ENCODE measurements at regions not wholly inside any gene's neighbourhood (a gene's known extent, or its start where the extent isn't known, plus 50 kb on each side); places are given as distances from the start of the nearest gene placed in this dataset.

DNA sequence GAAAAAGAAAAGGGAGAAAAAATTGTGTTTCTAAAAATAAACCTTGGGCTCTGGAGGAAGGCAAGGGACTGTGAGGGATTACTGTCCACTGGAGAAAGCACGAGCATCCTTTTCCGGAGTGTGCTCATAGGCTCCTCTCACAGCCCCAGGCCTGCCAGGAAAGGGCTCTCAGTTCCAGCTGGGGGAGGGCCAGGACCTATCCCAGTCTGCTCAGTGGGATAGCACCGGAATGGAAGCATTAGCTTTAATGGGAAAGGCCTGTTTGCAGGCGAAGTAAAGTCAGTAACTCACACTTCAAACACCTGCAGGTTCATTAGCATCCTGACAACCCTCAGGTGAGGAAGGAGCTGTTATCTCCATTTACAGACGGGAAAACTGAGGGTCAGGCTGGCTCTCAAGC lies 113.9 kb upstream of the USP24 start:
- DNase-seq = no peak

GRCh38 chr1:55326496-55327243 lies 111.5 kb upstream of the USP24 start:
- DNase-seq = no peak

DNA sequence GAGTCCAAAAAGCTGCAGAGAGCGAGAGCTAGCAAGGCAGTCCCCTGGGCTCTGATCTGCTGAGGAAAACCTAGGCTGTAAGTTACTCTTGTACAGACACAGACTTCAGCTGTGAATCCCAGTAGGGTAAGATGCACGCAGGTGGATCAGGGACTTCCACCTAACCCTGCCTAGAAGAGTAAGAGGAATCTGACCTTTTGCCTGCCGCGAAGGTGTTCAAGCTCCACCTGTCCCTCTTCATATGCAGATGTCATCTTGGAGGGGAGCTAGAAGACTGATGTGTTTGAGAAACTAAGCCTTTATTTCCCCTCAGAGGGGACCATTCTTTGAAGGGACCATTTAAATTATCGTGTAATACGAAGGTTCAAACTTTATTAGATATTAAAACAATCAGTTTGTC lies 108.6 kb upstream of the USP24 start:
- no peak for DNase-seq

- DNase-seq = no peak
These were observed 107.7 kb upstream of the USP24 start for GRCh38 chr1:55322842-55323241.

DNA sequence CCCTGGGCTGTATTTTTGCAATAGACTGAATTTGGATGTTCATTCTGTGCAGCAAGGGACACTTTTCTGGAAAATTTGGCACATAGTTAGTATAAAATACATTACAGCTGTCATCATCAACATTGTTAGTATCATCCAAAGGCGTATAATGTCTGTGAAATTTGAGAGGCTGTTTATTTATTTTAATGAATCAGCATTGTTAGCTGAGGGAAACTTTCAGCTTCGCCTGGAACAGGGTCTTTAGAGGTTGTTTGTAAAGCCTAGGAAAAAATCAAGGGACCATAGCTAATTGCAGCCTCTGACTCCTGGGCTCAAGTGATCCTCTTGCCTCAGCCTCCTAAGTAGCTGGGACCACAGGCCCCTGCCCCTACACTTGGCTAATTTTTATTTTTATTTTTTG lies 106.8 kb upstream of the USP24 start:
- DNase-seq = no peak

DNA sequence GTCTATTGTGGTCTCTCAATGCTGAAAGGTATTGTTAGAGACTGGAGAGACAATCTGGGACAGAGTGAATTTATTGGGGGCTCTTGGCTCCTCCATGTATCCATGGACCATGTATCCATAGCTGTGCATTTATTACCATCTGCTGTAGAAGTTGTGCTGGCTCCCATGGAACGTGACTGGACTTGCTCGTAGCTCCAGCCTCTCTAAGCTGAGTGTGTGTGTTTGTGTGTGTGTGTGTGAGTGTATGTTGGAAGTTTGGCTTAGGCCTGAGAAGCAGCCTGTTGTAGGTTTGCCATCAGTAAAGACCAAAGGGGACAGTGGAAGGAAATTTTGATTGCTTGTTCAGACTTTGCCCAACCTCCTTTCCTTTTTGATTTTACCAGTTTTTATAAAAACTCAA lies 105.7 kb upstream of the USP24 start:
- no peak for DNase-seq

DNA sequence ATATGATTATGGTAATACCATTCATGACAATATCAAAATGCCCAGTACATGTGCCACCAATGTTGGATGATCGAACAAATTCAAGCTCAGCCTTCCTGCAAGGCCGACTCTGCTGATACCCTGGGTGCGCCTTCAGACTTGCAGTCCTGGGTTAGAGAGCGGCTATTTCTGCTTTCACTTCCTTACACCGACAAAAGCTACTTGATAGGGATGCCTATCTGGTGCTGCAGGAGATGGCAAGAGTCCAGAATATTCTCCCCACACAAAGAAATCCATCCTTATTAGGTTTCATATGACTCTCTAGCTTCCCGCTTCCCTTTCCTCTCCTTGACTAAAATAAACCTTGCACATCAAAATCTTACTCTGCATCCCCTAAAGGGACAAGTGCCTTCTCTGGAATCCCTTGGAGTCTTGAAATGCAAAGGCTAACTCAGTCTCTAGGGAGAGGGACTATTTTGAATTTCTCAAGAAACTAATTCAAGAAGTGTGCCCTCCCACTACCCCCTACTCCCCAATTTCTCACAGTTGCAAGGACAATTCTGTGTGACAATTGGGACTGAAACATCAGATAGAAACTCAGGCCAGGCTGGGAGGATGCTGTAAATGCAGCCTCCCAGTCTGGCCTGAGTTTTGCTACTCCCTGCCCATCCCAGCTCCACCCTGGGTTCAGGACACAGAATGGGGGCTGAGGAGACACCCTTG lies 103.1 kb upstream of the USP24 start:
- DNase-seq = no peak

DNA sequence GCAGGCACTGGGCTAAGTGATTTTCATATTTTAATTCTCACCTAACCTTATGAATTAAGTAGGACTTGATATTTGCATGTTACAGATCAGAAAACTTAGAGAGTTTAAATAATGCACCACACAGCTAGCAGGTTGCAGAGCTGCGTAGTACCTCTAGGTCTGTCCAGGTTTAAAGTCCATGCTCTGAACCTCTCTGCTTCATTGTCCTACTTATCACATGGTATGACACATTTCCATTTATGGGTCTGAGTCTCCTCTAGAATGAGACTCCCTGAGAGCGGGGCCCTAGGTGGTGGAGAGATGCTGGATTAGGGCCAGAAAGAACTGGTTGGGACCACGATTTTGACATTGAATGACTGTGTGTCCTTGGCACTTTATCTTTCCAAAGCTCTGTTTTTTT lies 102.5 kb upstream of the USP24 start:
- no peak for DNase-seq

DNA sequence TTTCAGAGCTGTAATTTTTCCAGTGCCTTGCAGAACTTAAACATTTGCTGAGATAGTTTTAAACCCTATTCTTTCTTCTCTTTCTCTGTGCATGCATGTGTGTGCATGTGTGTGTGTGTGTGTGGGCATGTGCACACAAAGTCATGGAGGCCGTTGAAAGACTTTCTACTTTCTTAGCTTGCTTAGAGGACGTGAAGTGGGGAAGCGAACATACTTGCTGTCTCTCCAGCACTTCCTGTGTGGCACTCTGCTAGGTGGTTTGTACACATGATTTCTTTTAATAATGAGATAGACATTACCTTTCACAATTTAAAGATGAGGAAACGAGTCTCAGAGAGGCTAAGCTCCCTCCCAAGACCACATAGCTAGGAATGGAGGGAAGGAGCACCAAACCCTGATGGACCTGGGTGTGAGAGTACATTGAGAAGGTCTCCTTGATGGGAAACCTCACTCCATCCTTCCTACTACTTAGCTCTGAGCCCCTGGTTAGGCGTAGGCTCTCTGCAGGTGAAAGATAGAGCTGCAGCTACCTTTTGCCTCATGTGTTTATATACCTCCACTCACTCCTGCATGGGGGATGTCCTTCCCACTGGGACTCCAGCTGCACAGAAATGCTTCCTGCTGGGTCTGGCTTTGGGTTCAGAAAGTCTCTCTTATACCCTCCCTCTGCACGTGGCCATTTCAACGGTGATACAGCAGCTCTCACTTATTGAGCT lies 101.9 kb upstream of the USP24 start:
- DNase-seq = no peak

- no peak for DNase-seq
These were observed 101.3 kb upstream of the USP24 start for GRCh38 chr1:55316502-55316901.

DNA sequence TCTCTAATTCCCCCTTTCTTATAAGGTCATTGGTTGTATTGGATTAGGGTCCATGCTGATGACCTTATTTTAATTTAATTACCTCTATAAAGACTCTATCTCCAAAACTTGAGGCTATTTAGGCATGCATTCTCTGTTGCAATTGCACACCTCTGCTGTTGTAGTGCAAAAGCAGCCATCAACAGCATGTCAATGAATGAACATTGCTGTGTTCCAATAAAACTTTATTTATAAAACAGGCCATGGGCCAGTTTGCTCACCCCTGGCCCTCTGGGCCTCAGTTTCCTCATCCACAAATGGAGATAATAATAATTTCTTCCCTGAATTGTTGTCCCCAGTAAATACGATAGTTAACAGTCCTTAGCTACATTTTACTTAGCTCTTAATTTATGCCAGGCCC lies 100.4 kb upstream of the USP24 start:
- no peak for DNase-seq

DNA sequence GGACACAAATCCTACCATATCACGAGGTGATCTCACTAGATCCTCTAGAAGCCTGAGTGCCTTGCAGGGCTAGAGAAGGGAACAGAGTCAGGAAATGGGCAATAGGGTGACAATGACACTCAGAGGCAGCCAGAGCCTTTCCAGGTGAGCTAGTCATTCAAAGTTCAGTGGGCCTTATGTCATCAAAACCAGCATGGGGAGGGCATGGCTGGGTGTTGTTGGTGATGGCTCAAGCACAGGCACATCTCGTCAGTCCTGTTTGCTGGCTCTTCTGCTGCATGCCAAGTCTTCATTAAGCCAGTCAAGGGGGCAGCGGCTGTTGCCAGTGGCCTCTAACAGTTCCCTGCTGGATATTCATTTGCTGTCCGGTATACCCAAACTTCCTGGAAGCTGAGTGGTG lies 99.6 kb upstream of the USP24 start:
- DNase-seq = no peak

DNA sequence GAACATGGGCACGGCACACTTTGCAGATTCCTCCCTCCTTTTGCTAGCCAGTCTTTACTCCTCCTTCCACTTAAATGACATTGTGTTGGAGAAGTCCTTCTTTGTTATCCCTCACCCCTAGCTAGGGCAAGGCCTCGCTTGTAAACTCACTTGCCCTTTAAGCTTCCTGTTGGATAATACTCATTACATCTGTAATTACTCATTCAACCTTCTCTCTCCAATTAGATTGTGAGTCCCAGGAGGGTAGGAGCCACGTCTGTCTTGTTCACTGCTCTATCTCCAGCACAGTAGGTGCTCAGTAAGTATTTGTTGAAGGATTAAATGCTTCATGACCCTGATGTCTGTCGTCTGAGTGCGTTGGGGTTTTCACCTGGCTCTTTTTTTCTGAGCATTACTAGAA lies 98.7 kb upstream of the USP24 start:
- DNase-seq = no peak

DNA sequence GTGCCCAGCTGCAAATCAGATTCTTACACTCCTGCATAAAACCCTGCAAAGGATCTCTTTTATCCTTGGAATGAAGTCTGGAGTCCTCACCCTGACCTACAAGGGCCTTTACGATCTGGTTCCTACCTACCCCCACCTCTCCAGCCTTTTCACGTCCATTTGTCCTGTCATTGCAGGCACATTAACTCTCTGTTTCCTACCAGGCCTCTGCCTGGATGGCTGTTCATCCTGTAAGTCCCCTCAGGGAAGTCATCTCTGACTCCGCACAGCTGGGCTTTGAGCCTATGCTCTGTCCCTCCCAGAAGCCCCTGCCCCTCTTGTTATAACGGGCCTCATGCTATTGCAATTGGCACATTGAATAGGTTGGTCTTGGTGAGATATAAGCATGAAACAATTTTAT lies 96.8 kb upstream of the USP24 start:
- DNase-seq = no peak

- no peak for DNase-seq
These were observed 96.0 kb upstream of the USP24 start for GRCh38 chr1:55311057-55311641.

GRCh38 chr1:55310505-55310971 lies 95.4 kb upstream of the USP24 start:
- DNase-seq = no peak

GRCh38 chr1:55309786-55310504 lies 94.8 kb upstream of the USP24 start:
- DNase-seq = no peak

- DNase-seq = no peak
These were observed 93.9 kb upstream of the USP24 start for GRCh38 chr1:55309053-55309452.

DNA sequence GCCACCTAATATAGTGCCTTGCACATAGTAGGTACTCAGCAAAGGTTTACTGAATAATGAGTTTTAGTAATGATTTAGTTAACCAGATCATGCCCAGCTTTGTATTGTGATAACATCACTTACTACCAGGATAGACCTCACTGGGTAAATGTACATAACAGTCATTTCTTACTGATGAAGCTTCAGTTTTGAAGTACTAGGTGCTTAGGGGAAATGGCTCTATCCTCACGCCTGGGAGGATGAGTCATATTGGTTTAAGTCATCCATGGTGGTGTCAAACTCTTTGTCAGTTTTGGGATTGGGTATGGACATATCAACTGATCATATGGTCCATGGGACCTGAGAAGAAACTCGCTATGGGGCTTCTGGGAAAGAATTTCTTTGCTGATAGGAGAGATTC lies 90.6 kb upstream of the USP24 start:
- no peak for DNase-seq

GRCh38 chr1:55304229-55304740 lies 89.1 kb upstream of the USP24 start:
- DNase-seq = no peak

- no peak for DNase-seq
These were observed 87.8 kb upstream of the USP24 start for GRCh38 chr1:55302972-55303371.

- no peak for DNase-seq
These were observed 86.7 kb upstream of the USP24 start for GRCh38 chr1:55301912-55302311.

DNA sequence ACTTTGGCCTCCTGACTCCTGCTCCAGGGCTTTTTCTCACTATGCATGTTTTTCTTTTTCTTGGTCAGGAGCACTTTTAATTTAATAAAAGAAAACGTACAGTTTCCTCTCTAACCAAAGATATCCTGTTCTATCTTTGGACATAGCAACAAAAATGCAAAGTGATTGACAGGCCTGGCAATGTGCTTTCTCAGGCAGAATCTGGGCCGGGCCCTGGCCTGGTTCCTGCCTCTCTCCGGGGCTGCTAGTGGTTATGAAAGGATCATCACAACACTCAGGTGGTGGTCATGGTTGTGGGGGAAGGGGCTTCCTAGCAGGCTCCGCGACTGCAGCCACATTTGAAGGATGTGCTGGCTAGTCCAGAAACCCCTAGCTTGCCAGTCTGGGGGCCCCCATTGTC lies 85.8 kb upstream of the USP24 start:
- no peak for DNase-seq

Data from NCI-H774 (cell line).